Transverse colon (tissue), 4 donors: ENCODE measurements at regions not wholly inside any gene's neighbourhood (a gene's known extent, or its start where the extent isn't known, plus 50 kb on each side); places are given as distances from the start of the nearest gene placed in this dataset.

Source experiments
- DNase-seq: peaks from one replicate; pipeline ENCODE4 v3.0.0-alpha.2; 2019
- H3K27ac ChIP-seq, 4 donors: fragments of 200-600 bp; sonication (generic); 2 replicates each; pipeline ENCODE4 v1.5.1; 2016 to 2018; ENCODE audit warnings: inconsistent platforms in 4 of 4
- H3K27me3 ChIP-seq: fragments of 200-600 bp; sonication (generic); 2 replicates; pipeline ENCODE4 v1.5.1; 2017; ENCODE audit warnings: inconsistent platforms
- H3K36me3 ChIP-seq, 4 donors: fragments of 200-600 bp; sonication (generic); 2 replicates each; pipeline ENCODE4 v1.5.1; 2017 to 2019; ENCODE audit warnings: inconsistent platforms in 4 of 4
- H3K4me1 ChIP-seq, 4 donors: fragments of 200-600 bp; sonication (generic); 2 replicates each; pipeline ENCODE4 v1.5.1; 2017 to 2020; ENCODE audit warnings: inconsistent platforms in 4 of 4
- H3K4me3 ChIP-seq, 4 donors: fragments of 200-600 bp; sonication (generic); 1 replicate in 1 of 4; 2 replicates in 3 of 4; pipeline versions ENCODE4 v1.5.1 to v1.6.1; 2017 to 2019; ENCODE audit warnings: inconsistent platforms in 4 of 4
- H3K9me3 ChIP-seq, 2 donors: fragments of 200-600 bp; sonication (generic); 2 replicates each; pipeline ENCODE4 v1.5.1; 2017 to 2019; ENCODE audit warnings: inconsistent platforms in 2 of 2
- CTCF ChIP-seq, 5 experiments: fragments of 200-600 bp in 3 of 5; fragments of 450-650 bp in 2 of 5; sonication (generic) in 3 of 5; IDR thresholded peaks; 1 replicate in 2 of 5; 2 replicates in 3 of 5; pipeline ENCODE4 v1.5.1; 2016 to 2017; ENCODE audit warnings: antibody characterized with exemption in 5 of 5, inconsistent platforms in 3 of 5, mild to moderate bottlenecking in 2 of 5, moderate library complexity in 1 of 5
- EP300 ChIP-seq: sonication (generic); formaldehyde crosslinking; IDR thresholded peaks from one replicate; pipeline ENCODE4 v1.6.1; 2017; ENCODE audit warnings: antibody characterized with exemption, low read depth
- POLR2A ChIP-seq: fragments of 450-650 bp; IDR thresholded peaks from one replicate; pipeline ENCODE4 v1.6.1; 2016; ENCODE audit warnings: antibody characterized with exemption, mild to moderate bottlenecking, moderate library complexity
- POLR2AphosphoS5 ChIP-seq, 3 donors: sonication (generic); formaldehyde crosslinking; IDR thresholded peaks; one replicate each; pipeline ENCODE4 v1.6.1; 2016; ENCODE audit warnings: antibody characterized with exemption in 3 of 3
- WGBS, 2 donors: methylation state at CpG; one replicate each; pipeline ENCODE4 v1.1.5; 2018; ENCODE audit warnings: low coverage in 1 of 2; 5-methylcytosine and 5-hydroxymethylcytosine counted together
- in situ Hi-C, 4 donors: fragments of 200-750 bp; cut with MboI; loops; one replicate each; pipeline versions ENCODE4 v1.15.0 to v1.15.1; 2017; ENCODE audit warnings: low sequenced_read_pairs in 3 of 4, low pct_ligation_motif_present in 1 of 4, low pct_unique_long_range_greater_than_20kb in 1 of 4
- intact Hi-C: fragments of 100-400 bp; cut with DNase I; formaldehyde crosslinking; loops from one replicate; pipeline ENCODE4 v1.15.1; 2023; ENCODE audit warnings: low total_unique reads

GRCh38 chr18:55877321-55877720, 289.3 kb upstream of the TCF4 start:
- intact Hi-C loops = no loop called here
- no peaks in the 10 kb centered on the region for H3K36me3 ChIP-seq
- no peak for TF ChIP-seq POLR2A
- TF ChIP-seq CTCF (IDR thresholded peaks at IDR 0.05) = no peak
- no peak for TF ChIP-seq EP300
- TF ChIP-seq POLR2AphosphoS5 (IDR thresholded peaks at IDR 0.05) = no peak
- no peaks in the 10 kb centered on the region for H3K27me3 ChIP-seq
- H3K4me3 ChIP-seq = no peak overlapping the region
- DNase-seq = no peak
- H3K27ac ChIP-seq = no peak overlapping the region
- H3K4me1 ChIP-seq = no peaks in the 10 kb centered on the region
- no peaks in the 10 kb centered on the region for H3K9me3 ChIP-seq
- WGBS, 2 donors = 95 to 100% methylated on average over 1 of the region's 1 CpG
- in situ Hi-C loops = no loop called here

GRCh38 chr18:55876254-55876653, 288.3 kb upstream of the TCF4 start:
- Histone ChIP-seq H3K27ac (no peak overlapping the region), H3K36me3 (no peaks in the 10 kb centered on the region), H3K4me3 (no peak overlapping the region), H3K4me1 (no peaks in the 10 kb centered on the region), H3K9me3 (no peaks in the 10 kb centered on the region), H3K27me3 (no peaks in the 10 kb centered on the region)
- no peak for DNase-seq
- intact Hi-C loops = no loop called here
- in situ Hi-C loops = no loop called here
- 71 to 88% methylated on average over 2 of the region's 2 CpGs for WGBS, 2 donors
- TF ChIP-seq CTCF (IDR thresholded peaks at IDR 0.05) = no peak
- TF ChIP-seq POLR2AphosphoS5 (IDR thresholded peaks at IDR 0.05) = no peak
- no peak for TF ChIP-seq POLR2A
- no peak for TF ChIP-seq EP300

GRCh38 chr18:55875371-55875901, 287.4 kb upstream of the TCF4 start:
- Histone ChIP-seq H3K27me3 (no peaks in the 10 kb centered on the region), H3K27ac (no peak overlapping the region), H3K4me3 (no peak overlapping the region), H3K9me3 (no peaks in the 10 kb centered on the region), H3K36me3 (no peaks in the 10 kb centered on the region), H3K4me1 (no peaks in the 10 kb centered on the region)
- 56 to 57% methylated on average over 2 to 3 of the region's 3 CpGs for WGBS, 2 donors
- intact Hi-C loops = no loop called here
- no peak for DNase-seq
- in situ Hi-C loops = no loop called here
- TF ChIP-seq CTCF (IDR thresholded peaks at IDR 0.05) (no peak), EP300 (no peak)

GRCh38 chr18:55869556-55870501, 281.8 kb upstream of the TCF4 start:
- Histone ChIP-seq H3K27ac (no peak overlapping the region), H3K9me3 (no peaks in the 10 kb centered on the region), H3K4me1 (no peaks in the 10 kb centered on the region), H3K4me3 (no peak overlapping the region), H3K27me3 (no peaks in the 10 kb centered on the region), H3K36me3 (no peaks in the 10 kb centered on the region)
- DNase-seq = no peak
- WGBS, 2 donors = 58 to 76% methylated on average over 6 to 7 of the region's 7 CpGs
- in situ Hi-C loops = no loop called here
- intact Hi-C loops = no loop called here
- TF ChIP-seq EP300 (no peak), POLR2AphosphoS5 (IDR thresholded peaks at IDR 0.05) (no peak), CTCF (IDR thresholded peaks at IDR 0.05) (no peak)
